Gastroesophageal sphincter (tissue), 3 donors: ENCODE measurements at regions not wholly inside any gene's neighbourhood (a gene's known extent, or its start where the extent isn't known, plus 50 kb on each side); places are given as distances from the start of the nearest gene placed in this dataset.

Source experiments
- EP300 ChIP-seq: sonication (generic); formaldehyde crosslinking; IDR thresholded peaks from one replicate; pipeline ENCODE4 v1.6.1; 2017; ENCODE audit warnings: antibody characterized with exemption, mild to moderate bottlenecking
- POLR2A ChIP-seq, 2 donors: fragments of 450-650 bp; IDR thresholded peaks; one replicate each; pipeline ENCODE4 v1.6.1; 2017; ENCODE audit warnings: antibody characterized with exemption in 2 of 2, mild to moderate bottlenecking in 2 of 2, moderate library complexity in 1 of 2
- POLR2AphosphoS5 ChIP-seq: sonication (generic); formaldehyde crosslinking; IDR thresholded peaks from one replicate; pipeline ENCODE4 v1.6.1; 2017; ENCODE audit warnings: antibody characterized with exemption
- TF ChIP-seq, protein P1 (sequence below), 4 experiments: fragments of 200-600 bp in 2 of 4; fragments of 450-650 bp in 2 of 4; sonication (generic) in 1 of 4; IDR thresholded peaks; one replicate each; pipeline ENCODE4 v1.5.1; 2017 to 2019; ENCODE audit warnings: antibody characterized with exemption in 4 of 4, mild to moderate bottlenecking in 2 of 4, moderate library complexity in 2 of 4

DNA sequence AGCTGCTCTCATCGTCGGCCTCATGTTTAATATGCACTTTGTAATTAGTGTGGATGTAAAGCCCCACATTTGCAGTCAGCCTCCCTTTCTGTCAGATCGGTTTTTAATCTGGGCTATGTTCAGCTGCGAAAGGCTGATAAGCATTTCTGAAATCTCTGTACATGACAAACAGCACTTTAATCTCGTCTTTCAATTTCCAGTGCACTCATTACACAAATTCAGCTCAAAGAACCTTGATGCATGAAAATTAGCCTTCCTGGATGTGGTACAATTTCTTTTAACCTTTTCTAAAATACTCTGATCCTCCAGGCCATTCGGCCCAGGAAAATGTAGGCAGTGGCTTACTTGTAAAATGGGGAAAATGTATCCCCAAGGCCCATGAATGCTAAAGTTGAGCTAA, 265.1 kb downstream of the RND3 start:
- TF ChIP-seq POLR2A (IDR thresholded peaks at IDR 0.05) = no peak
- TF ChIP-seq, protein P1, sequence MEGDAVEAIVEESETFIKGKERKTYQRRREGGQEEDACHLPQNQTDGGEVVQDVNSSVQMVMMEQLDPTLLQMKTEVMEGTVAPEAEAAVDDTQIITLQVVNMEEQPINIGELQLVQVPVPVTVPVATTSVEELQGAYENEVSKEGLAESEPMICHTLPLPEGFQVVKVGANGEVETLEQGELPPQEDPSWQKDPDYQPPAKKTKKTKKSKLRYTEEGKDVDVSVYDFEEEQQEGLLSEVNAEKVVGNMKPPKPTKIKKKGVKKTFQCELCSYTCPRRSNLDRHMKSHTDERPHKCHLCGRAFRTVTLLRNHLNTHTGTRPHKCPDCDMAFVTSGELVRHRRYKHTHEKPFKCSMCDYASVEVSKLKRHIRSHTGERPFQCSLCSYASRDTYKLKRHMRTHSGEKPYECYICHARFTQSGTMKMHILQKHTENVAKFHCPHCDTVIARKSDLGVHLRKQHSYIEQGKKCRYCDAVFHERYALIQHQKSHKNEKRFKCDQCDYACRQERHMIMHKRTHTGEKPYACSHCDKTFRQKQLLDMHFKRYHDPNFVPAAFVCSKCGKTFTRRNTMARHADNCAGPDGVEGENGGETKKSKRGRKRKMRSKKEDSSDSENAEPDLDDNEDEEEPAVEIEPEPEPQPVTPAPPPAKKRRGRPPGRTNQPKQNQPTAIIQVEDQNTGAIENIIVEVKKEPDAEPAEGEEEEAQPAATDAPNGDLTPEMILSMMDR (IDR thresholded peaks at IDR 0.05) = no peak
- TF ChIP-seq POLR2AphosphoS5 = no peak
- no peak for TF ChIP-seq EP300
